SHP77 treated with DMSO at 0.1 percent for 48 hours (cell line): ENCODE measurements at regions not wholly inside any gene's neighbourhood (a gene's known extent, or its start where the extent isn't known, plus 50 kb on each side); places are given as distances from the start of the nearest gene placed in this dataset.

Experiments
- DNase-seq: peaks from one replicate; lab custom pipeline; 2025; lab: John Stamatoyannopoulos, UW

GRCh38 chr11:126129727-126130671, 67.3 kb upstream of the CDON start:
- no peak for DNase-seq

GRCh38 chr11:126127898-126128297, 65.2 kb upstream of the CDON start:
- DNase-seq = no peak

- DNase-seq = no peak
Measured at GRCh38 chr11:126127284-126127845, 64.7 kb upstream of the CDON start.

- DNase-seq = no peak
Measured at GRCh38 chr11:126124231-126124661, 61.6 kb upstream of the CDON start.

- DNase-seq = no peak
Measured at GRCh38 chr11:126123686-126124085, 61.0 kb upstream of the CDON start.

GRCh38 chr11:126122863-126123262, 60.2 kb upstream of the CDON start:
- DNase-seq = no peak

- no peak for DNase-seq
Measured at GRCh38 chr11:126121296-126121695, 58.6 kb upstream of the CDON start.

GRCh38 chr11:126118806-126119205, 56.1 kb upstream of the CDON start:
- DNase-seq = no peak

GRCh38 chr11:126115816-126116331, 53.2 kb upstream of the CDON start:
- DNase-seq = peak; percentile 79

GRCh38 chr11:126115127-126115495, 52.4 kb upstream of the CDON start:
- DNase-seq = peak; percentile 58

- DNase-seq = no peak
Measured at GRCh38 chr11:126114486-126115126, 51.9 kb upstream of the CDON start.

GRCh38 chr11:126113963-126114362, 51.3 kb upstream of the CDON start:
- no peak for DNase-seq

- DNase-seq = peak; percentile 16
Measured at GRCh38 chr11:126113515-126113957, 50.9 kb upstream of the CDON start.

GRCh38 chr11:126113012-126113411, 50.3 kb upstream of the CDON start:
- DNase-seq = no peak

- DNase-seq = no peak
Measured at GRCh38 chr11:126112547-126112946, 49.9 kb upstream of the CDON start.
